ENCODE measurements at regions not wholly inside any gene's neighbourhood (a gene's known extent, or its start where the extent isn't known, plus 50 kb on each side); places are given as distances from the start of the nearest gene placed in this dataset.
"Not testable (repeated sequence)": the region's sequence is repeated elsewhere in the genome, so short reads cannot be mapped to it uniquely, and the experiment has no call there.

DNA sequence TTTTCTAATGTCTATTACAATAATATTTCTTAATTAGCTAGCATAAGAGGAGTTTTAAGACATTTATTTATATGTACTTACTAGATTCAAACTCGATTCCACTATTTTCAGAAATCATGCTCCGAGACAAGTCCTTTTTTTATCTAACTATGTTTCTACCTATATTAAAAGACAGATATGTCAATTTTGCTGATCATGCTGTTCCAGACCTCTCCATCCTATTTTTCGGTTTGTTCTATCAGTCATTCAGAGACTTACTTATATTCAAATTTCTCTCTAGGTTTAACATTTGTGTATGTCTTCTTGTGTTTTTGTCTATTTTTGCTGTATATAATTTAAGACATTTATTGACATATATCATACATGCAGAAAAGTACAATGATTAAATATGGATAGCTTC, 635.5 kb downstream of the ZNF716 start:
- intact Hi-C loops (cut with DNase I; ENCODE audit: low total_unique reads); H3K4me3 ChIP-seq; H3K36me3 ChIP-seq; H3K27me3 ChIP-seq; H3K27ac ChIP-seq; DNase-seq; H3K4me1 ChIP-seq: not testable (repeated sequence)
- peaks cover 0 to 13% (median 11%) of the 10 kb centered on the region in 3 donors for H3K9me3 ChIP-seq

DNA sequence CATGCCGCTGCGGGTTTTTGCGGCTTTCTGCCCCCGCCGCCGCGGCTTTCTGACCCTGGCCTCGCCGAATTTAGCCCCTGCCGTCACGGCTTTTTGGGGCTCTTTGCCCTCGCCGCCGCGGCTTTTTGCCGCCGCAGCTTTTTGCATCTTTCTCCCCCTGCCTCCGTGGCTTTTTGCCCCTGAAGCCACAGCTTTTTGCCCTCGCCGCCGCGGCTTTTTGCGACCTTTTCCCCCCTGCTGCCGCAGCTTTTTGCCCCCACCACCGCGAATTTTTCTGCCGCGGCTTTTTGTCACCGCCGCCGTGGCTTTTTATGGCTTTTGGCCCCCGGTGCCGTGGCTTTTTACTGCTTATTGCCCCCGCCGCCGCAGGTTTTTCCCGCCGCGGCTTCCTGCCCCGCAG, 636.5 kb downstream of the ZNF716 start:
- TF ChIP-seq, protein P1, sequence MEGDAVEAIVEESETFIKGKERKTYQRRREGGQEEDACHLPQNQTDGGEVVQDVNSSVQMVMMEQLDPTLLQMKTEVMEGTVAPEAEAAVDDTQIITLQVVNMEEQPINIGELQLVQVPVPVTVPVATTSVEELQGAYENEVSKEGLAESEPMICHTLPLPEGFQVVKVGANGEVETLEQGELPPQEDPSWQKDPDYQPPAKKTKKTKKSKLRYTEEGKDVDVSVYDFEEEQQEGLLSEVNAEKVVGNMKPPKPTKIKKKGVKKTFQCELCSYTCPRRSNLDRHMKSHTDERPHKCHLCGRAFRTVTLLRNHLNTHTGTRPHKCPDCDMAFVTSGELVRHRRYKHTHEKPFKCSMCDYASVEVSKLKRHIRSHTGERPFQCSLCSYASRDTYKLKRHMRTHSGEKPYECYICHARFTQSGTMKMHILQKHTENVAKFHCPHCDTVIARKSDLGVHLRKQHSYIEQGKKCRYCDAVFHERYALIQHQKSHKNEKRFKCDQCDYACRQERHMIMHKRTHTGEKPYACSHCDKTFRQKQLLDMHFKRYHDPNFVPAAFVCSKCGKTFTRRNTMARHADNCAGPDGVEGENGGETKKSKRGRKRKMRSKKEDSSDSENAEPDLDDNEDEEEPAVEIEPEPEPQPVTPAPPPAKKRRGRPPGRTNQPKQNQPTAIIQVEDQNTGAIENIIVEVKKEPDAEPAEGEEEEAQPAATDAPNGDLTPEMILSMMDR (IDR thresholded peaks at IDR 0.05), result no peak
- H3K9me3 ChIP-seq, result peaks cover 0 to 13% (median 11%) of the 10 kb centered on the region in 3 donors
- H3K27ac ChIP-seq, result no peak overlapping the region
- no peaks in the 10 kb centered on the region for H3K4me1 ChIP-seq
- intact Hi-C loops (cut with DNase I; ENCODE audit: low total_unique reads), result no loop called here
- H3K4me3 ChIP-seq, result no peak overlapping the region
- no peaks in the 10 kb centered on the region for H3K36me3 ChIP-seq
- no peaks in the 10 kb centered on the region for H3K27me3 ChIP-seq
- no peak for DNase-seq

DNA sequence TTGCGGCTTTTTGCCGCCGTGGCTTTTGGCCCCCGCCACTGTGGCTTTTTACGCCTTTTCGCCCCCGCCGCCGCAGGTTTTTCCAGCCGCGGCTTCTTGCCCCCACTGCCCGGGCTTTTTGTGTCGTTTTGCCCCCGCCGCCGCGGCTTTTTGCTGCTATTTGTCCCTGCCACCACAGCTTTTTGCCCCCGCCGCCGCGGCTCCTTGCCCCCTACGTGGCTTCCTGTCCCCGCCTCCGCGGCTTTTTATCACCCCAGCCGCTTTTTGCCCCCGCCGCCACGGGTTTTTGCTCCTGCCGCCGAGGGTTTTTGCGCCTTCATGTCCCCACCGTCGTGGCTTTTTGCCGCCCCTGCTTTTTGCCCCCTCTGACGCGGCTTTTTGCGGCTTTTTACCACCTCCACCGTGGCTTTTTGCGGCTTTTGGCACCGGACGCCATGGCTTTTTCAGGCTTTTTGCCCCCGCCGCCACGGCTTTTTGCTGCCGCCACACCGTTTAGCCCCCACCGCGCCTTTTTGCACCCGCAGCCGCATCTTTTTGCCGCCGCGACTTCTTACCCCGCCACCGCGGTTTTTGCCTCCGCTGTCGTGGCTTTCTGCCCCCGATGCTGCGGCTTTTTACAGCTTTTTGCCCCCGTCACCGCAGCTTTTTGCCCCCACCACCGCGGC, 637.0 kb downstream of the ZNF716 start:
- Histone ChIP-seq H3K9me3 (peaks cover 0 to 13% (median 11%) of the 10 kb centered on the region in 3 donors), H3K27ac (no peak overlapping the region), H3K4me3 (no peak overlapping the region), H3K4me1 (no peaks in the 10 kb centered on the region), H3K36me3 (no peaks in the 10 kb centered on the region), H3K27me3 (no peaks in the 10 kb centered on the region)
- intact Hi-C loops (cut with DNase I; ENCODE audit: low total_unique reads), result no loop called here
- TF ChIP-seq, protein P1 (IDR thresholded peaks at IDR 0.05), result no peak
- peak in 1 of 2 donors; percentile 53 for DNase-seq

DNA sequence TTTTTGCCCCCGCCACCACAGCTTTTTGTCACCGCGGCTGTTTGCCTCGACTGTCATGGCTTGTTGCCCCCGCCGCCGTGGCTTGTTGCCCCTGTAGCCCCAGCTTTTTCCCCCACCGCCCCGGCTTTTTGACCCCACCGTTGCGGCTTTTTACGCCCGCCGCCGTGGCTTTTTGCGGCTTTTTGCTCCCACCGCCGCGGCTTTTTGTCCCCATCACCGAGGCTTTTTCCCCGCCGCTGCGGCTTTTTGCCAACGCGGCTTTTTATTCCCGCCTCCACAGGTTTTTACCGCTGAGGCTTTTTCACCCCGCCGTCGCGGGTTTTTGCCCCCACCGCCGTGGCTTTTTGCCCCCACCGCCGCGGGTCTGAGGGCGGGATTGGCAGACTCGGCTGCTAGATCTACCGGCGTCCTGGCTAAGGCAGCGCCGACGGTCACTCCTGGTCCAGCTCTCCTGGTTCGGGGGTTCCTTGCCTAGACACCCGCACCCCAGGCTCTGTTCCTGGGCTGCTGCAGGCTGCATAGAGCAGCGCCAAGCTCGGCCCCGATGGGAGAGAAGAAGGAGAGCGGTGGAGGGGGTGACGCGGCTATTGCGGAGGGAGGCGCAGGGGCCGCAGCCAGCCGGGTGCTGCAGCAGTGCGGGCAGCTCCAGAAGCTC, 637.7 kb downstream of the ZNF716 start:
- Histone ChIP-seq H3K27ac (no peak overlapping the region), H3K36me3 (no peaks in the 10 kb centered on the region), H3K27me3 (no peaks in the 10 kb centered on the region), H3K4me1 (no peaks in the 10 kb centered on the region), H3K4me3 (no peak overlapping the region), H3K9me3 (peaks cover 0 to 13% (median 11%) of the 10 kb centered on the region in 3 donors)
- intact Hi-C loops (cut with DNase I; ENCODE audit: low total_unique reads), result no loop called here
- TF ChIP-seq, protein P1 (IDR thresholded peaks at IDR 0.05), result no peak
- DNase-seq, result no peak

DNA sequence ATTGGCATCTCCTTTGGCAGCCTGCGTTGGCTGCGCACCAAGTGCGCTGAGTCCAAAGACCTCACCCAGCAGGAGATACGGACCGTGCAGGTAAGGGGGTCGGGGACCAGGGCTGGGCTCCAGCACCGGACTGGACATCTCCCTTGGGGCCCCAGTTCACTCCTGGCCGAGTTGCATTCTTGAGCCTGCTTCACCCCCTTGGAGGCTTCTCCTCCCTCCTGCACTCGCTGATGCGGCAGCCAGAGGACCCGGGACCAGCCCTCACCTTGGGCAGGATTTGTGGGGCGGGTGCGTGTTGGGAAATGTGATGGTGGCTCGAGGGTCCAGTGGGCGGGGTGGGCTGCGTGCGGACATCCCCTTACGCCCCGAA, 638.2 kb downstream of the ZNF716 start:
- intact Hi-C loops (cut with DNase I; ENCODE audit: low total_unique reads); H3K4me3 ChIP-seq; H3K27ac ChIP-seq; H3K27me3 ChIP-seq; H3K4me1 ChIP-seq; H3K36me3 ChIP-seq; DNase-seq: not testable (repeated sequence)
- peaks cover 0 to 13% (median 11%) of the 10 kb centered on the region in 3 donors for H3K9me3 ChIP-seq

DNA sequence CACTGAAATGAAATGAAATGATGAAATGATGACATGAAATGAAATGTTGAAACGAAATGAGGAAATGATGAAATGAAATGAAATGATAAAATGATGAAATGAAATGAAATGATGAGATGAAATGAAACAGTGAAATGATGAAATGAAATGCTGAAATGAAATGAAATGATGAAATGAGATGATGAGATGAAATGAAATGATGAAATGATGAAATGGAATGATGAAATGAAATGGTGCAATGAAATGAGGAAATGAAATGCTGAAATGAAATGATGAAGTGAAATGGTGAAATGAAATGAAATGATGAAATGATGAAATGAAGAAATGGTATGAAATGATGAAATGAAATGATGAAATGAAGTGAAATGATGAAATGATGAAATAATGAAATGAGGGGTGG, 641.1 kb downstream of the ZNF716 start:
- H3K36me3 ChIP-seq; H3K27ac ChIP-seq; H3K27me3 ChIP-seq; H3K4me3 ChIP-seq; DNase-seq; H3K4me1 ChIP-seq; intact Hi-C loops (cut with DNase I; ENCODE audit: low total_unique reads): not testable (repeated sequence)
- H3K9me3 ChIP-seq, result peaks cover 0 to 13% (median 11%) of the 10 kb centered on the region in 3 donors

Data from tibial artery (tissue), 4 donors.